AG04450 (cell line): ENCODE measurements at regions not wholly inside any gene's neighbourhood (a gene's known extent, or its start where the extent isn't known, plus 50 kb on each side); places are given as distances from the start of the nearest gene placed in this dataset.
"Not testable (repeated sequence)": the region's sequence is repeated elsewhere in the genome, so short reads cannot be mapped to it uniquely, and the experiment has no call there.

ENCODE experiments used
- CTCF ChIA-PET: fragments of 300-600, 350-600 bp; formaldehyde crosslinking; extraction: SDS; loops from one replicate; lab custom pipeline; 2022; ENCODE audit warnings: antibody characterized with exemption, inconsistent platforms; lab: Charles Lee
- POLR2A ChIA-PET: fragments of 350-600 bp; formaldehyde crosslinking; extraction: SDS; loops from one replicate; lab custom pipeline; 2021; ENCODE audit warnings: antibody characterized with exemption, inconsistent platforms; lab: Yijun Ruan, JAX
- DNase-seq: peaks from one replicate; pipeline ENCODE4 v3.0.0-alpha.2; 2011; ENCODE audit warnings: low read depth, low spot score
- H3K27ac ChIP-seq: one replicate; pipeline ENCODE4 v1.5.1; 2012; ENCODE audit warnings: low read depth, low read length, control low read depth
- H3K27me3 ChIP-seq: one replicate; pipeline ENCODE4 v1.6.0; 2012; ENCODE audit warnings: low read length; ENCODE audit not compliant: control insufficient read depth, insufficient read depth
- H3K4me3 ChIP-seq: 2 replicates; pipeline ENCODE4 v1.5.1; 2011; ENCODE audit warnings: mild to moderate bottlenecking, low read depth, low read length, control low read depth
- H3K9me3 ChIP-seq: 2 replicates; pipeline ENCODE4 v1.5.1; 2012; ENCODE audit warnings: low read length; ENCODE audit not compliant: control insufficient read depth, insufficient read depth
- CTCF ChIP-seq: IDR thresholded peaks from 2 replicates; pipeline ENCODE4 v1.5.1; 2011; ENCODE audit warnings: low read depth, low read length, control low read depth, inconsistent platforms

- DNase-seq = no peak
- ChIA-PET POLR2A (no interaction called here), CTCF (no interaction called here)
- Histone ChIP-seq H3K27me3 (no peaks in the 10 kb centered on the region), H3K9me3 (no peaks in the 10 kb centered on the region), H3K27ac (no peak overlapping the region), H3K4me3 (no peak overlapping the region)
- no peak for TF ChIP-seq CTCF
Observed at GRCh38 chr2:187180529-187180928, 267.5 kb downstream of the CALCRL start.

- H3K4me3 ChIP-seq, CTCF ChIA-PET, POLR2A ChIA-PET, H3K27me3 ChIP-seq, H3K27ac ChIP-seq, DNase-seq, H3K9me3 ChIP-seq: not testable (repeated sequence)
Observed at GRCh38 chr2:187178876-187179275, 269.2 kb downstream of the CALCRL start.

GRCh38 chr2:187177253-187177652, 270.8 kb downstream of the CALCRL start:
- Histone ChIP-seq H3K27me3 (no peaks in the 10 kb centered on the region), H3K27ac (no peak overlapping the region), H3K9me3 (no peaks in the 10 kb centered on the region), H3K4me3 (no peak overlapping the region)
- no peak for TF ChIP-seq CTCF
- ChIA-PET POLR2A (no interaction called here), CTCF (no interaction called here)
- no peak for DNase-seq

- H3K4me3 ChIP-seq = no peak overlapping the region
- POLR2A ChIA-PET = no interaction called here
- CTCF ChIA-PET = interaction anchor here (0.7 to 2.2 kb wide), 3 partner anchors 8 to 312 kb away, joined by 3 to 7 read pairs (median 7); no protein-coding TSS in a partner anchor
Observed at GRCh38 chr2:187174582-187174981, 273.5 kb downstream of the CALCRL start.

GRCh38 chr2:187171318-187171717, 276.7 kb downstream of the CALCRL start:
- Histone ChIP-seq H3K27me3 (no peaks in the 10 kb centered on the region), H3K9me3 (no peaks in the 10 kb centered on the region), H3K27ac (no peak overlapping the region), H3K4me3 (no peak overlapping the region)
- no peak for DNase-seq
- no peak for TF ChIP-seq CTCF
- CTCF ChIA-PET = no interaction called here
- POLR2A ChIA-PET = no interaction called here

More at GRCh38 chr2:187174582-187174981, 273.5 kb downstream of the CALCRL start:
- no peak overlapping the region for H3K27ac ChIP-seq
- DNase-seq = no peak
- no peaks in the 10 kb centered on the region for H3K27me3 ChIP-seq
- H3K9me3 ChIP-seq = no peaks in the 10 kb centered on the region
- peak; percentile 52 for TF ChIP-seq CTCF

GRCh38 chr2:187169864-187170263, 278.2 kb downstream of the CALCRL start:
- no peak for DNase-seq
- H3K27ac ChIP-seq = no peak overlapping the region
- H3K9me3 ChIP-seq = no peaks in the 10 kb centered on the region
- H3K4me3 ChIP-seq = no peak overlapping the region
- CTCF ChIA-PET = no interaction called here
- POLR2A ChIA-PET = no interaction called here
- no peak for TF ChIP-seq CTCF
- no peaks in the 10 kb centered on the region for H3K27me3 ChIP-seq
